ENCODE measurements at regions not wholly inside any gene's neighbourhood (a gene's known extent, or its start where the extent isn't known, plus 50 kb on each side); places are given as distances from the start of the nearest gene placed in this dataset.
A peak's percentile ranks its signal among the peaks of the same experiment; 100 is the strongest.
"Not testable (repeated sequence)": the region's sequence is repeated elsewhere in the genome, so short reads cannot be mapped to it uniquely, and the experiment has no call there.

DNA sequence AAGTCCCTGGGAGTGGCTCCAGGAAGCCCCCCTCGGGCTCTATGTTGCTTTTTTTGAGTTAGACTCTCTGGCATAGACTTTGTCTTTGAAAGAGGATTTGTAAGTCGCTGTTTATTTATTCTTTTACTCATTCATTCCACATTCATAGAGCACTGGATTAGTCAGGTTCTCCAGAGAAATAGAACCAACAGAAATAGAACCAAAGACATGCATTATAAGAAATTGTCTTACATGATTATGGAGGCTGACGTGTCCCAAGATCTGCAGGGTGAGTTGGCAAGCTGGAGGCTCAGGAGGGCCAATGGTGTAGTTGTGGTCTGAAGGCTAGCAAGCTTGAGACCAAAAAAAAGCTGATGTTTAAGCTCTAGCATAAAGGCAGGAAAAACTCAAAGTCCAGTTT lies 98.3 kb upstream of the CHD6 start:
- DNase-seq = no peak

DNA sequence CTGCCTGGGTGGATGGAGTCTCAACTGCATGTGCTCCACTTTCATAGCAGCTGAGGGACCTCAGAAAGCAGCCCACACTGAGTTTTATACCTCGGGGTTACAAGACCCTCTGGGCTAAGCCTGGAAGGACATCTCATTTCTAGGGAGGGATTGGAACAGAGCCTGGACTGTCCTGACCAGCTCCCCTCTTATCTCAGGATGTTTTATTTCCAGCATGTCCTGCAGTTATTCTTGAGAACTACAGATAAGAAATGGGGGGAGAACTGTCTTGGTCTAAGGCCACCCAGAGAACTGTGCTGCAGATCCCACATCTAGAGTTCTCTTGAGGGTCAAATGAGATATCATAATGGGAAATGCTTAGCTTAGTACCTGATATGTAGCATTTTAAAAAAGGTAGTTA lies 97.3 kb upstream of the CHD6 start:
- DNase-seq = no peak

DNA sequence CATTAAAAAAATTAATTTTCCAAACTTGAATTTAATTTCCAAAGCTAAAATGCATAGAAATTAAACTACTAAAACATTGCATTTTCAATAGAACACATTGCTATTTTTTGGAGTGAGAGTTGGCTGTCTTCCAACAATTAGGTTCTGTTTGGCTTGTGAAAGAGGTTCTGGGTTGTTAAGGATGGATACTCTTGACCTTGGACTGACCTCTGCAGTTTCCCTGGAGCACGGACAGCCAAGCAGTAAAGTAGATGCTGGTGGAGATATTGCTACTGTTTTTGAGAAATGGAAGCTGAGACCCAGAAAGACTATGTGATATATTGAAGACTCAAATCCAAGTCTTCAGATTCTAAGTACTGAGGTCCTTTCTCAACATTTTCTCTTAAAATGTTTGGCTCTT lies 95.9 kb upstream of the CHD6 start:
- no peak for DNase-seq

DNA sequence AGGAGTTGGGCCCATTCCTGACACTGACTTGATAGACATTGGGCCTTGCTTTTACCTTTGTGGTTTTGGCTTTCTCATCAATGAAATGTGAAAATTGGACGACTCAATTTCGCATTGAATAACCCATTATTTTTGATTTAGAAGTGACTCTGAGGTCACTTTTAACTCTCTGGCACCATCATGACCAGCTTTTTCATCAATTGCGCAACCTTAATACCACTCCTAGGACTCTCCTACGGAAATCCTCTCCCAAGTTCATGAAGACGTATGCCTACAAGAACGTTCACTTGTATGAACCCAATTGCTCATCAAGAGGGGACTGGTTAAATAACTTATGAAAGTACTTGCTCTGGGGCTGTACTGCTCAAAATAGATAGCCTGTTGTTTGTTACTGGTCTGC lies 86.7 kb upstream of the CHD6 start:
- no peak for DNase-seq

DNA sequence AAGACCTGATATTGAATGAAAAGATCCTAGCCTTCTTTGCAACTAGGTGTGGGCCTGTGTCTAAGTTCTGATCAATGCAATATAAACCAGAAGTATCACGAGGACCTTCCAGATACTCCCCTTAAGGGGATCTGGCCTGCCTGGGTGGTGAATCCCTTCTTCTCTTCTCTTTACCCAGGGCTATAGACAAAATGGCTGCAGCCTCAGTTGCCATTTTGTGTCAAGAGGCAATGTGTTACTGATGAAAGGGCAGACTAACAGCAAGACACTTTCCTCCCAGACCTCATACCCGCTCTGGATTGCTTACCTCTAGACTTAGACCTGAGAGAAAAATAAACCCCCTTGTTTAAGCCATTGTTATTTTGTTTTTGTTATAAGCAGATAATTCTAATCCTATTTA lies 84.5 kb upstream of the CHD6 start:
- no peak for DNase-seq

DNA sequence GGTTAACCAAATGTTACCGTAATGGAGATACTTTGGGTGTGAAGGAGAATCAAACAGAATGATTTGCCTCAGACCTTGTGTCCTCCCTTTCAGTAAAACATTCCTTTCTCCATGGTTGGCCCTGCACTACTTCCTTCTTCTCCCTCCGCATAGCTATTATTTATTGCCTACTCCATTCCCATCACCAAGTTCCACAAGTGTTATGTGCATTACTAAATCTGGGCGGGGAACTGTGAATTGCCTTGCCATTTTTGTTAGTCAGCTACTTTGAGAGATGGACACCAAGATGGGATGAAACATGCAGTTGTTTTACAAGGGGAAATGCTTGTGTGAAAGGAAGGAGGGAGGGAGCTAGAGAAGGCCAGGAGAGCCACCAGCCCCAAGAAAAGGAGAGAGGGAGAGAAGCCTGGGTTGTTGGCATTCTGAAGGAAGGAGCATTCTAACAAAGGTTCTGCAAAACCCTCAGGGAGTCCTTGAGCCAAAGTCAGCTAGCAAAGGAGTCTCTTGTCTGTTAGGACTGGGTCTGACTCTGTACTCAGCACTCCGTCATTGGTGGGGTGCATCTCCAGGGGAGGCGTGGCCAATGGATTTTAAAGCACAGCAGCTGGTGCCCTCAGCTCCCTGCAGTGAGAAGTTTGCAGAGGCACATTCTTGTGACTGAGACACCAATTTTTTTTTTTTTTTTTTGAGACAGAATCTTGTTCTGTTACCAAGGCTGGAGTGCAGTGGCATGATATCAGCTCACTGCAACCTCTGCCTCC lies 83.6 kb upstream of the CHD6 start:
- no peak for DNase-seq

DNA sequence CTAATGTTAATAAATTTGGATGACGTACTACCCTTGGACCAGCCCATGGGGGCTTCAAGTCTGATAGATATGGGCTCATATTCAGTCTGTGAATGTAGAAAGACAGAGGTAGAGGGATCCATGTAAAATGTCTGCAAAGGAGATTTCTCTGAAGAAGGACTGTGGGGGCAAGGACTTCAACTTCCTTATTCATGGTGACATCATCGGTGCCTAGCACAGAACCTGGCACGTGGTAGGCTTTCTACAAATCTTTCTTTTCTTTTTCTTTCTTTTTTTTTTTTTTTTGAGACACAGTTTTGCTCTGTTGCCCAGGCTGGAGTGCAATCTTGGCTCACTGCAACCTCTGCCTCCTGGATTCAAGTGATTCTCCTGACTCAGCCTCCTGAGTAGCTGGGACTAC lies 81.5 kb upstream of the CHD6 start:
- not testable (repeated sequence) for DNase-seq

DNA sequence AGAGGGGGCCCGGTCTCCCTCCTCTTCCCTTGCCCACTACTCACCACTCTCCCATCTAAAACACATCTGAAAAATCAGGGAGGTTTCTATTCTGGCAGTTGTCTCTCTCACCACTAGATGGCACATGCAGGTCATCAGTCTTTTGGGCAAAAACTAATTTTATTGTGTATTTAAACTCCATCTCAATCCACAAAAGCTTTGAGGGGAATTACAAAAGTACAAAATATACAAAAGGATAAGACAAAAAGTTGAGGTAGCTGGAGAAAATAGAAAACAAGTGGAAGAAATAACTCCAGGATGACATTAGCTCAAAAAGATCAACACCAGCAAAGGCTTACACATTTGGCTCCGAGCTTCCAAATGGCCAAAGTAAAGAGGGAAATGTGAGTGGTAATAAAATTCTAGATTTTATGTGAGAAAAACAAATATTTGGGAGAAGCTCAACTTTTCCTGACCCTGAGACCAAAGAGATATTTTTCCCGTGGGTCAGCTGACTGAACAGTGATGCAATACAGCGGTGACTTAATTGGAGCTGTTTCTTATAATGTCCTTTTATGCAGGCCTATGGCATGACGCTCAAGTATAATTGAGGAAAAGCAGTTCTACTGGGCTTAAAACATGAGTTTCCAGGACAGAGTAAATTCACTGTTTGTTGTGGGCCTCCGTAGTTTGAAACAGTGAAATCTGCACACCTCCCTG lies 79.8 kb upstream of the CHD6 start:
- no peak for DNase-seq

DNA sequence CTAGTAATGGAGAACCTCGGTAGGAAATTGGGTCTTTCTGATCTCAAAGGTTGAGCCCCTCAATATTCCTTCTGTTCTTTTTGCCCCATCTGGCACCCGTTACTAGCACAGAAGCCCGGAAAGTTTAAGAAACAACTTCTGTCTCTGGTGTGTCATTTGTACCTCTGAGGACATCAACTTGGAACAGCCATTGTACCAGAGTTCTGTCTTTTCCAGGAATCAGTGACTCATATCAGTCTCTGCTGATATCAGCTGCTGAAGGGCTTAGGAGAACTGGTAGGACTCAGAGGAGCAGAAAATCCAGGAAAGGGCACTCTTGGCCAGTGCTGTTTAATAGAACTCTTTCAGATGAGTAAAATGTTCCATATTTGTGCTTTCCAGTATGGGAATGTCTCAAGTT lies 78.3 kb upstream of the CHD6 start:
- DNase-seq = no peak

DNA sequence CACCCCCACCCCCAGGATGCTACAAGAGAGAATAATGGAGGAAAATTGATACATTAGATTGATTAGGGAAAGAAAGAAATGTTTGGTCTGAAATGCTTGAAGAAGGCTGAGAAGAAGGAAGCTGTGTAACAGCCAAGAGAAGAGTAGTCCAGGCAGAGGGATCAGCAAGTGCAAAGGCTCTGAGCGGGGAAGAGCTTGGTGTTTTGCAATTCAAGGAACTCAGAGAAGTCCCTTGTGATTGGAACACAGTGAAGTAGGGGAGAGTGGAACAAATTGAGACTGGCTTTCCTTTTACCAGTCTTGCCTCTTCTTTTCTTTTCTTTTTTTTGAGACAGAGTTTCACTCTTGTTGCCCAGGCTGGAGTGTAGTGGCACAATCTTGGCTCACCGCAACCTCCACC lies 76.6 kb upstream of the CHD6 start:
- no peak for DNase-seq

DNA sequence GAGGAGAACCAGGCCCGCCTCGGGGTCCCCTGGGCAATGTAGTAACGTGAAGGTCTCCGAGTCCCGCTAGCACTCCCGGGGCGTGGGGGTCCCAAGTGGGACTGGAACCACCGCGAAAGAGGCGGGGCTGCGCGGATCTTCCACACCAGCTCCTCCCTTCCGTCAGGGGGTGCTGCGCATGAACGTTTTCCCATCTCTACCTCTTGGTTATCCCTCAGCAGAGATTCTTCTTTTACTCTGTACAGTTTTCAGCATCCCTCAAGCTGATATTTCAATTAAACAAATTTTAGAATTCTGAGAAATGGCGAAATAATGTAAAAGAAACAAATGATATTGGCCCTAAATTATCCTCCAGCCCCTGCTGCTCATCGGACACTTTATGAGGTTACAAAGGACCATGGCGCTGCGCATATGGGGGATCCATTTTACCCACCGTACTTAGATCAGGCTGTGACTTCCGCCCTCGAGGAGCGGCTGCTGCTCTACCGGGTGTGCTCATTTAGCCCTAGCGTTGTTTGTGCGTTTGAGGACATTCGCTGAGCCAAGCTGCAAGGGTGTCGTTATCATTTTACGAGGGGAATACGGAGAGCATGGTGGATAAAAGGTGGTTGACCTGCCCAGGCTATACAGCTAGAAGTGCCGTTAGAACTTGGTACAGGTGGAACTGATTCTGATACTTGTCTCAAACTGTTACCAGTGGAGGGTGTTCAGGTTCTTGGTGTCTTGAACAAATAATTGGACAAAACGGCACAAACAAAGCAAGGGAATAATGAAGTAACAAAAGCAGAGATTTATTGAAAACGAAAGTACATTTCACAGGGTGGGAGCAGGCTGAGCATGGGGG lies 75.2 kb upstream of the CHD6 start:
- DNase-seq = peak; percentile 63

DNA sequence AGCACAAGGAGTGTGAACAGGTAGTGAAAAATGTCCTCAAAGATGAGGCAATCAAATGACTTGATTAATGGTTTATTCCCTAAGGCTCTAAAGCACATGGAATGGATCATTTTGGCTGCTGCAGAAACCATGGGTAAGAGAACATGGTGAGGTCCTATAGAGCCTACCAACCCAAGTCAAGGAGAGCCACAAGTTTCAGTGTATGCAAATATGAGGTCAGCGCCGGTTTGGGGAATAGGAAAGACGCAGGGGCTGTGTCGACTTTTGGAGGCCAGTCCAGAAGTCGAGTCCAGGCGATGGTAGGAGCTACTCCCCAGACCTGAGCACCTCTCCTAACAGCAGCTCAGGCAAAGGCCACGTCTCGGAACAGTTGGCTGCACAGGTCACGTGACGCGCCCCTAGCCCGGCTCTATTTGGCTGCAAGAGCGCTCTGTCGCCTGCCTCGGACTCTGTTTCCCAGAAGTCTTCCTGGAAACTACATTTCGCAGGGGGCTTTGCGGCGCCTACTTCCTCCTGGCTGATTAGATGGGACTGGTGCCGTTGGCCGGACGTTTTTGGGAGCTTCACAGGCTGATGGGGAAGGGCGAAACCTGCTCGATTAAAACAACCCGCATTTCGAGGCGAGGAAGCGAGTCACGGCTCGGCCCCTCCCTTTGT lies 74.4 kb upstream of the CHD6 start:
- DNase-seq = peak; percentile 61

DNA sequence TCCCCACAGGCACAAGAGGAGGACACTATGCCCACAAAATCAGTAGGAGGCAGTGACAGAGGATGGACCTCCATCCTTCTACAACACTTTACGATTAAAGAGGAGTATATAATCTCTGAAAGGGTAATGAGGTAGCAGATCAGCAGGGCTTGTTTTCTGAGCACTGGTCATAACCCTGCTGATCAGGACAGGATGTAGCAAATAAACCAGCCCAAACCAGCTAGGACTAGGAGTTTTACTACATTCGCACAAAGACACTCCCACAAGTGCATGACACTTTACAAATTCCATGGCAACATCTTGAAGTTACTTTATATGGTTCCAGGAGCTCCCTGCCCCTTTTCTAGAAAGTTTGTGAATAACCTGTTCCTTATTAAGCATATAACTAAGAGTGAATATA lies 73.3 kb upstream of the CHD6 start:
- DNase-seq = no peak

DNA sequence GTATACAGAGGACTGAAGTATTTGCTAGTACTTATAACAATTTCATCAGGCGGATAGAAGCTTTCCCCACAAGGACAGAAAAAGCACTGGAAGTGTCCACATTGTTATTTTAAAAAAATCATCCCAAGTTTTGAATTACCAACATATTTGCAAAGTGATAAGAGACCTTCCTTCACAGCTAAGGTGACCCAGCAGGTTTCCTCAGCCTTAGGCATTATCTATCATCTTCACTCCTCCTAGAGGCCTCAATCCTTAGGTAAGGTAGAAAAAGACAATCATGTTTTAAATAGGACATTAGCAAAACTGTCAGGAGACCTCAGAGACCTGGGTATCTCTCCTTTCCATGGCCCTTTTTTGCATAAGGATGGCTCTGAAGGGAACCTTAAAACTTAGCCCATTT lies 72.5 kb upstream of the CHD6 start:
- DNase-seq = no peak

DNA sequence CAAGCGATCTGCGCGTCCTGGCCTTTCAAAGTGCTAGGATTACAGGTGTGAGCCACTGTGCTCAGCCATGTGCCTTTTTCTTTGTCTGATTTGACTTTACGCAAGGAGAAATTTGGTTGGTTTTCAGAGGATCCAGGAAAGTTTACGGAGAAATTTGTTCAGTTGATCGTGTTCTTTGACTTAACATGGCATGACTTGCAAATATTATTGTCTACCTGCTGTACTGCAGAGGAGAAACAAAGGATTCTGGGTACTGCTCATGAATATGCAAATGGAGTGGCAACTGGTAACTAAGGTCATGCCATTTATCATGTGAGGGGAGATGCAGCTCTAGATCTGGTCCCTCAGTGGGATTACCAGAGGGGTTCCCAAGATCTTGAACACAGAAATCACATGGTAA lies 68.8 kb upstream of the CHD6 start:
- DNase-seq = no peak

DNA sequence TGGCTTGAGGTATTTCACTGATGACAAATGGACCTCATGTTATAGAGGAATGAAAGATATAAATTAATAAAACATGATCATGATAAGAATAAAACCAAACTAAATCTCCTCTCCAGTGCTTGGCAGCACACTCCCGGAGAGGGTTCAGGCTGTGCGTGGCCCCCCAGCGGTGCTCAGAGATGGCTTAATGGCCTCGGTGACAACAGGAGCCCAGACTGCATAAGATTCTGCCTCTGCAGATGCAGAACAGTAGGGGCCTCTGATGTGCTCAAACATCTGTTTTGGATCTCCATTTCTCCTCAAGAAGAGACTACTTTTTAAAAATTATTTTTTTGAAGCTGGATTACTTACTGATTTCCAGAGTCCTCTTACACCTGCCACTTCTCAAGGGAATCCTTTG lies 67.0 kb upstream of the CHD6 start:
- not testable (repeated sequence) for DNase-seq

DNA sequence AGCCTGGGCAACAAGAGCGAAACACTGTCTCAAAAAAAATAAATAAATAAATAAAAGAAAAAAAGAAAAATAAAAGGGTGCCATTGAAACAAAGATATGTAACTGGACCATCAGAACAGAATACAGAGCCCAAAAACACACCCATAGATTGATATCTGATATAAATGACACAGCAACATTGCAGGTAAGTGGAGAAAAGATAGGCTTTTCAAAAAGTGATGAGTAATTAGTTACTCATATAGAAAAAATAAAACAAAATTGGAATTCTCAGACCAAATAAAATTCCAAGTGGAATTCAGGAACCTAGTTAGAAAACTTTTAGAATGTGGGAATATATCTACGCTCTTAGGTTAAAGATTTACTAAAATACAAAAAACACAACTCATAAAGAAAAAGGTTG lies 60.6 kb upstream of the CHD6 start:
- DNase-seq = no peak

DNA sequence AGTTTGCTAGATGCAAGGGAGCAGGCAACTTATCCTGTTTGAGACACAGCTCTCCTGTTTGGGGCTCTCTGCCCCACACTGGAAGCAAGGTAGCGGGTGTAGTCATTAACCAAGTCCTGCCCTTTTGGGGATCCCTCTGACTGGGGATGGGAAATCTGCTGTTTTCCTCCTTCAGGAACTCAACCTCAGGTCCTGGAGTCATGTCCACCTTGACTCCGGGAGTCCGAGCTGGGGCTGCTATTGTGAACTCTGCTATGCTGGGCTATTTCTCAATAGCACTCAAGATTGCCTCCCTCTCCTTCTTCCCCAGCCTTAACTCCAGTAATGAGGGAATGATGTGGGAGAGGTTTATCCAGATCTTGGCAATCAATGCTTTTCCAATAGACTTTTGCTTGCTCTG lies 54.1 kb upstream of the CHD6 start:
- no peak for DNase-seq

DNA sequence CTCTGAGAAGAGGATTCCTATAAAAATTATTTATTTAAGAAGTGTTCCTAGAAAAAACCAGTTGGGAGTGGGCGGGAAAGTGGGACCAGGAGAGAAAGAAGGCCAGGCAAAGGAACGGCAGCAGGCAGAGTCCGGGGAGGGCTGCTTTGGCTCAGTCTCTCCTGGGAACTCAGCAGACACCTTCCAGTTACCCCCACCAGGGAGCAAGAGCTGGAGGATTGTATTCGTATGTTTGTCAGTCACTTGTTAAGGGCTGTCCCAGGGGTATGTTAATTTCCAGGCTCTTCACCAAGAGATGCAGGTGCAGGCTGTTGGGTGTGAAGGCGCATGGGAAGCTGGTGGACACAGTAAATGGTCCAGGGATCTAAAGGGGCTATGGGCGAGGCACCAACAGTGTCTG lies 53.0 kb upstream of the CHD6 start:
- DNase-seq = no peak

DNA sequence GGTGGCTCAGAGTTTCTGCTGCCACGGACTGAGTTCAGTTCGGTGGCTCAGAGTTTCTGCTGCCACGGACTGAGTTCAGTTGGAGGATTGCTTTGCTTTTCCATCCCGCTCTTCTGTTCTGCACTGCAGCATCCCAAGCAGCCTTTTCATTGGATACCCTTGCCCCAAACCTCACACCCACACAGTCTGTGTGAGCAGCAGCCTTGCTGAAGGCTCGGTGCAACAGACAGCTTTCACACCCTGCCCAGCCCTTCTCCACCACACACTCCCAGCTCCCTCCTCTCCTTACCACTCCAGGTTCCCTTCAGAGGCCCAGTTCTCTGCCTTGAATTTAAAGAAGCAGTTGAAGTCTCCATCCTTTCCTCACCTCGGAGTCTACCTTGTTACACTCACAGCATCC lies 52.5 kb upstream of the CHD6 start:
- DNase-seq = no peak

DNA sequence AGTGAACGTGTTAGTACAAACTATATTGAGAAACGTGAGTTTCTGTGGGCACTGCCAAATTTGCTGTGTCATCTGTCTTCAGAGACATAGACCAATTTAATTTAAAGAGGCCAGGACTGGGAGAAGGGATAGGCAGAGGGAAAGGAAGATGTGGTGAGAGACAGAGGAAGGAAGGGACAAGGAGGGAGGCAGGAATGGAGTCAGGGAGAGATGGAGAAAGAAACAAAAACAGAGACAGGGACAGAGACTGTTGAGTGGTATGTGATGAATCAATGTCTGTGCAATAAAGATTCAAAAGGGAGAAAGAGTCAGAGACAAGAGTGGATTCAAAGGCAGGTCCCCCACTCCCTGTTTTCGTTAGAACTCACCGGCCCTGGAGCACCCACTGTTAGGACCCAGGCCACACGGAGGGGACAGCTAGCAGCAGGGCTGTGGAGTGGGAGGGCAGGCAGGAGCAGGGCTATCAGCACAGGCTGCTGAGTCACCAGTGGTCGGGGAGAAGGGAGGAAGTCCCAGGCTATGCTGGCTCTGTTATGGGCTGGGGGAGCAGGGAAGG lies 51.6 kb upstream of the CHD6 start:
- no peak for DNase-seq

DNA sequence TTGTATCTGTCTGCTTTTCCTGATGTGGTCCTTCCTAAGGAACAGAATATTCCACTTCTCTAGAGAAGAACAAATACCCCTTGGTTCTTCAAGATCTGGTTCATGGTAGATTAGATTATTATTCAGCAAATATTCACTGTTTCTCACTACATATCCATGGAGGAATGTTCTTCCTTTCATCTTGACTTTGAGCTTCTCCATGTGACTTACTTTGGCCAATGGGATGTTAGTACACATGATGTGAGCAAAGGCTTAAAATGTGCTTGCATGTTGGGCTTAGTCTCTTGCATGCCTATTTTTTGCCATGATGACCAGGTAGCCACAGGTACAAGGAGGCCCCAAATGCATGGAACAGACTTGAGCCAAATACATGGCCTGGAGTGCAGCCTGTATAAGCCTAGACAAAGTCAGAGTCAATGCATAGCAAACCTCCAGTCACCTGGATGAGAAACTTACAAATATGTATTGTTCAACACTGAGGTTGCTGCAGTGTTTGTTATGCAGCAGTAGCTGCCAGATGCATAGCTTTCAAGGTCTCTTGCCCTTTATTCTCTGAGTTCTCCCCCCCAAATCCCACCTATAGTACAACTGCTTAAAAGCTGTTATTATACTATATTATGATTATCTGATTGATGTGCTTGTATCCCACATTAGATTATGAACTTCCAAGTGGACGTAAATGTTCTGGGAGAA lies 50.0 kb upstream of the CHD6 start:
- no peak for DNase-seq
